ENCODE measurements at regions not wholly inside any gene's neighbourhood (a gene's known extent, or its start where the extent isn't known, plus 50 kb on each side); places are given as distances from the start of the nearest gene placed in this dataset.

- intact Hi-C loops (cut with DNase I): no loop called here
- H3K9me3 ChIP-seq: no peaks in the 10 kb centered on the region
Measured at GRCh38 chr6:21648475-21649050, 55.0 kb downstream of the SOX4 start.

DNA sequence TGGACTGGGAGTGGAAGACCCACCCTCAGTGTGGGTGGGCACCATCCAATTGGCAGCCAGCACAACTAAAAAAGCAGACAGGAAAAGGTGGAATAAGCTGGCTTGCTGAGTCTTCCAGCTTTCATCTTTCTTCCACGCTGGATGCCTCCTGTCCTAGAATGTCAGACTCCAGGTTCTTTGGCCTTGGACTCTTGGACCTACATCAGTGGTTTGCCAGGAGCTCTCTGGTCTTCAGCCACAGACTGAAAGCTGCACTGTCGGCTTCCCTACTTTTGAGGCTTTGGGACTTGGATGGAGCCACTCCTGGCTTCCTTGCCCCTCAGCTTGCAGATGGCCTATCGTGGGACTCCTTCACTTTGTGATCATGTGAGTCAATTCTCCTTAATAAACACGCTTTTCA is 59.8 kb downstream of the SOX4 start:
- no peaks in the 10 kb centered on the region for H3K4me1 ChIP-seq

More at GRCh38 chr6:21648475-21649050, 55.0 kb downstream of the SOX4 start:
- Histone ChIP-seq H3K27me3 (ENCODE audit: low read depth) (no peaks in the 10 kb centered on the region), H3K36me3 (no peaks in the 10 kb centered on the region), H3K27ac (no peak overlapping the region), H3K4me1 (no peaks in the 10 kb centered on the region), H3K4me3 (no peak overlapping the region)
- no peak for DNase-seq
- ATAC-seq: no peak
- no peak for TF ChIP-seq CTCF (IDR thresholded peaks at IDR 0.05)

GRCh38 chr6:21653905-21654304 is 60.4 kb downstream of the SOX4 start:
- no peak for TF ChIP-seq CTCF (IDR thresholded peaks at IDR 0.05)
- ATAC-seq: no peak
- no peak overlapping the region for H3K4me3 ChIP-seq
- no peak for DNase-seq
- H3K9me3 ChIP-seq: no peaks in the 10 kb centered on the region
- H3K27ac ChIP-seq: no peak overlapping the region
- intact Hi-C loops (cut with DNase I): no loop called here
- no peaks in the 10 kb centered on the region for H3K36me3 ChIP-seq
- no peaks in the 10 kb centered on the region for H3K27me3 ChIP-seq (ENCODE audit: low read depth)
- no peaks in the 10 kb centered on the region for H3K4me1 ChIP-seq

More for the DNA sequence above, 59.8 kb downstream of the SOX4 start:
- Histone ChIP-seq H3K4me3 (no peak overlapping the region), H3K27ac (no peak overlapping the region), H3K36me3 (no peaks in the 10 kb centered on the region), H3K27me3 (ENCODE audit: low read depth) (no peaks in the 10 kb centered on the region), H3K9me3 (no peaks in the 10 kb centered on the region)
- no peak for TF ChIP-seq CTCF (IDR thresholded peaks at IDR 0.05)
- DNase-seq (no peak), ATAC-seq (no peak)
- intact Hi-C loops (cut with DNase I): no loop called here

- H3K4me3 ChIP-seq: no peak overlapping the region
- no peaks in the 10 kb centered on the region for H3K9me3 ChIP-seq
- no peaks in the 10 kb centered on the region for H3K36me3 ChIP-seq
- H3K4me1 ChIP-seq: no peaks in the 10 kb centered on the region
- TF ChIP-seq CTCF (IDR thresholded peaks at IDR 0.05): no peak
- intact Hi-C loops (cut with DNase I): no loop called here
- no peaks in the 10 kb centered on the region for H3K27me3 ChIP-seq (ENCODE audit: low read depth)
- ATAC-seq (no peak), DNase-seq (no peak)
- no peak overlapping the region for H3K27ac ChIP-seq
Measured at GRCh38 chr6:21654361-21654760, 60.8 kb downstream of the SOX4 start.

DNA sequence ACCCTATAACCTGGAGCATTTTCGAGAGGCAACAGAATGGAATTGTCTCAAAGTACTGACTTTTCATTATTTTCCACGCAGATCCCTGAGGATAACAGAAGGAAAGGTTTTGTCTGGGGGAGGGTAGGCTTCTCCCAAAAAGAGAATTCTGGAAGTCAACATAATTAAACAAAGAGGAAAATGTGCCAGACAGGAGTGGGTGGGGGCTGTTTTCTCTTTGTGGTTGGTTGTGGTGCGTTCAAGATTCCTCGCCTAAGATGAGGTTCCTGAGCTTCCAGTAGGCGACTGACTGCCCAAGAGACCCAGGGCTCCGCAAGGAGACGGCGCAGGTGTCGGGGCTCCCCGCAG is 70.4 kb downstream of the SOX4 start:
- Histone ChIP-seq H3K4me1 (peaks cover 36% of the 10 kb centered on the region), H3K36me3 (no peaks in the 10 kb centered on the region), H3K27ac (no peak overlapping the region), H3K27me3 (ENCODE audit: low read depth) (peaks cover 54% of the 10 kb centered on the region), H3K4me3 (peak overlapping the region; percentile 59), H3K9me3 (no peaks in the 10 kb centered on the region)
- DNase-seq (no peak), ATAC-seq (no peak)
- no peak for TF ChIP-seq CTCF (IDR thresholded peaks at IDR 0.05)
- intact Hi-C loops (cut with DNase I): no loop called here

Data from lower lobe of right lung (tissue), 2 donors.